ENCODE measurements at regions not wholly inside any gene's neighbourhood (a gene's known extent, or its start where the extent isn't known, plus 50 kb on each side); places are given as distances from the start of the nearest gene placed in this dataset.
"Not testable (repeated sequence)": the region's sequence is repeated elsewhere in the genome, so short reads cannot be mapped to it uniquely, and the experiment has no call there.

GRCh38 chr4:152188801-152189200, 347.1 kb downstream of the FBXW7 start:
- no peak for TF ChIP-seq CTCF (IDR thresholded peaks at IDR 0.05; ENCODE audit: borderline replicate concordance, insufficient read depth, low read depth, low read length)
- no peak overlapping the region for H3K4me3 ChIP-seq (ENCODE audit: low read depth, low read length)

- TF ChIP-seq CTCF (IDR thresholded peaks at IDR 0.05; ENCODE audit: borderline replicate concordance, insufficient read depth, low read depth, low read length): no peak
- no peak overlapping the region for H3K4me3 ChIP-seq (ENCODE audit: low read depth, low read length)
These were observed 348.2 kb downstream of the FBXW7 start for GRCh38 chr4:152187693-152188092.

GRCh38 chr4:152185786-152186550, 349.9 kb downstream of the FBXW7 start:
- no peak overlapping the region for H3K4me3 ChIP-seq (ENCODE audit: low read depth, low read length)
- TF ChIP-seq CTCF (IDR thresholded peaks at IDR 0.05; ENCODE audit: borderline replicate concordance, insufficient read depth, low read depth, low read length): no peak

GRCh38 chr4:152181150-152181549, 354.7 kb downstream of the FBXW7 start:
- no peak for TF ChIP-seq CTCF (IDR thresholded peaks at IDR 0.05; ENCODE audit: borderline replicate concordance, insufficient read depth, low read depth, low read length)
- no peak overlapping the region for H3K4me3 ChIP-seq (ENCODE audit: low read depth, low read length)

- H3K4me3 ChIP-seq (ENCODE audit: low read depth, low read length): no peak overlapping the region
- TF ChIP-seq CTCF (IDR thresholded peaks at IDR 0.05; ENCODE audit: borderline replicate concordance, insufficient read depth, low read depth, low read length): no peak
These were observed 355.5 kb downstream of the FBXW7 start for GRCh38 chr4:152180369-152180768.

GRCh38 chr4:152177538-152177937, 358.4 kb downstream of the FBXW7 start:
- not testable (repeated sequence) for H3K4me3 ChIP-seq (ENCODE audit: low read depth, low read length)

- no peak overlapping the region for H3K4me3 ChIP-seq (ENCODE audit: low read depth, low read length)
- TF ChIP-seq CTCF (IDR thresholded peaks at IDR 0.05; ENCODE audit: borderline replicate concordance, insufficient read depth, low read depth, low read length): no peak
These were observed 359.2 kb downstream of the FBXW7 start for GRCh38 chr4:152176627-152177214.

Data from GM12875 (cell line).